Vagina (tissue), 2 donors: ENCODE measurements at regions not wholly inside any gene's neighbourhood (a gene's known extent, or its start where the extent isn't known, plus 50 kb on each side); places are given as distances from the start of the nearest gene placed in this dataset.

Experiments
- DNase-seq, 2 donors: peaks; one replicate each; pipeline ENCODE4 v3.0.0-alpha.2; 2017; ENCODE audit errors: extremely low spot score in 2 of 2
- H3K27ac ChIP-seq: fragments of 200-600 bp; sonication (generic); one replicate; pipeline ENCODE4 v1.5.1; 2019
- H3K27me3 ChIP-seq: fragments of 200-600 bp; sonication (generic); one replicate; pipeline ENCODE4 v1.5.1; 2019
- H3K36me3 ChIP-seq, 2 donors: fragments of 200-600 bp; sonication (generic); one replicate each; pipeline ENCODE4 v1.5.1; 2017 to 2019
- H3K4me1 ChIP-seq: fragments of 200-600 bp; sonication (generic); one replicate; pipeline ENCODE4 v1.5.1; 2019
- H3K4me3 ChIP-seq, 2 donors: fragments of 200-600 bp; sonication (generic); 1 replicate in 1 of 2; 2 replicates in 1 of 2; pipeline ENCODE4 v1.5.1; 2016 to 2019
- H3K9me3 ChIP-seq: fragments of 200-600 bp; sonication (generic); one replicate; pipeline ENCODE4 v1.5.1; 2019
- POLR2A ChIP-seq, 2 donors: fragments of 450-650 bp; IDR thresholded peaks; one replicate each; pipeline ENCODE4 v1.6.1; 2017; ENCODE audit warnings: antibody characterized with exemption in 2 of 2, mild to moderate bottlenecking in 2 of 2, moderate library complexity in 2 of 2
- POLR2AphosphoS5 ChIP-seq, 2 donors: sonication (generic); formaldehyde crosslinking; IDR thresholded peaks; one replicate each; pipeline ENCODE4 v1.9.0; 2017; ENCODE audit warnings: antibody characterized with exemption in 2 of 2, mild to moderate bottlenecking in 2 of 2, low read depth in 1 of 2; ENCODE audit not compliant: insufficient read depth in 1 of 2
- intact Hi-C: fragments of 100-400 bp; cut with DNase I; formaldehyde crosslinking; loops from one replicate; pipeline ENCODE4 v1.15.1; 2023
- TF ChIP-seq, protein P1 (sequence below), 3 experiments: fragments of 450-650 bp in 2 of 3; fragments of 200-600 bp in 1 of 3; sonication (generic) in 1 of 3; IDR thresholded peaks; one replicate each; pipeline ENCODE4 v1.5.1; 2017 to 2019; ENCODE audit warnings: antibody characterized with exemption in 3 of 3, mild to moderate bottlenecking in 2 of 3, moderate library complexity in 2 of 3

DNA sequence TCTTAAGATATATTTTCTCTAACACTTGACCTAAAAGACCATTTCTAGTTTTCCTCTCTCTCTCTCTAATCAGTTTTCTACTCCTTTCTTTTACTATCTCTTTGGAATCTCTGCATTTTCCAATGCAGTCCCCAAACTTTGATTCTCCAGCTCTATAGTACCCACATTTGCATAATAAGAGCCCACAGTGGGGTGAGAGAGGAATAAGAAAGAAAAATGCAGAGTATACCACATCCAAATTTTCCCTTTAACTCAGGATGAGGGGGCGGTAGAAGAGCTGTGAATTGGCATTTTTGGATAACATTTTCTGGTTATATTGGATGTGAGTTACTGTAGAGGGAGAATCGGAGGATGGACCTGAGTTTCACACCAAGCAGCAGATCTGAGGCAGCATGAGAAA is 74.4 kb upstream of the SOD3 start:
- DNase-seq: no peak
- no peaks in the 10 kb centered on the region for H3K36me3 ChIP-seq
- intact Hi-C loops: no loop called here
- H3K9me3 ChIP-seq: no peaks in the 10 kb centered on the region
- H3K4me3 ChIP-seq: no peak overlapping the region
- no peaks in the 10 kb centered on the region for H3K27me3 ChIP-seq
- H3K27ac ChIP-seq: no peak overlapping the region
- no peaks in the 10 kb centered on the region for H3K4me1 ChIP-seq
- TF ChIP-seq POLR2AphosphoS5 (IDR thresholded peaks at IDR 0.05; ENCODE audit: insufficient read depth in 1 of 2, low read depth in 1 of 2) (no peak), POLR2A (IDR thresholded peaks at IDR 0.05) (no peak)
- TF ChIP-seq, protein P1, sequence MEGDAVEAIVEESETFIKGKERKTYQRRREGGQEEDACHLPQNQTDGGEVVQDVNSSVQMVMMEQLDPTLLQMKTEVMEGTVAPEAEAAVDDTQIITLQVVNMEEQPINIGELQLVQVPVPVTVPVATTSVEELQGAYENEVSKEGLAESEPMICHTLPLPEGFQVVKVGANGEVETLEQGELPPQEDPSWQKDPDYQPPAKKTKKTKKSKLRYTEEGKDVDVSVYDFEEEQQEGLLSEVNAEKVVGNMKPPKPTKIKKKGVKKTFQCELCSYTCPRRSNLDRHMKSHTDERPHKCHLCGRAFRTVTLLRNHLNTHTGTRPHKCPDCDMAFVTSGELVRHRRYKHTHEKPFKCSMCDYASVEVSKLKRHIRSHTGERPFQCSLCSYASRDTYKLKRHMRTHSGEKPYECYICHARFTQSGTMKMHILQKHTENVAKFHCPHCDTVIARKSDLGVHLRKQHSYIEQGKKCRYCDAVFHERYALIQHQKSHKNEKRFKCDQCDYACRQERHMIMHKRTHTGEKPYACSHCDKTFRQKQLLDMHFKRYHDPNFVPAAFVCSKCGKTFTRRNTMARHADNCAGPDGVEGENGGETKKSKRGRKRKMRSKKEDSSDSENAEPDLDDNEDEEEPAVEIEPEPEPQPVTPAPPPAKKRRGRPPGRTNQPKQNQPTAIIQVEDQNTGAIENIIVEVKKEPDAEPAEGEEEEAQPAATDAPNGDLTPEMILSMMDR (IDR thresholded peaks at IDR 0.05): no peak

DNA sequence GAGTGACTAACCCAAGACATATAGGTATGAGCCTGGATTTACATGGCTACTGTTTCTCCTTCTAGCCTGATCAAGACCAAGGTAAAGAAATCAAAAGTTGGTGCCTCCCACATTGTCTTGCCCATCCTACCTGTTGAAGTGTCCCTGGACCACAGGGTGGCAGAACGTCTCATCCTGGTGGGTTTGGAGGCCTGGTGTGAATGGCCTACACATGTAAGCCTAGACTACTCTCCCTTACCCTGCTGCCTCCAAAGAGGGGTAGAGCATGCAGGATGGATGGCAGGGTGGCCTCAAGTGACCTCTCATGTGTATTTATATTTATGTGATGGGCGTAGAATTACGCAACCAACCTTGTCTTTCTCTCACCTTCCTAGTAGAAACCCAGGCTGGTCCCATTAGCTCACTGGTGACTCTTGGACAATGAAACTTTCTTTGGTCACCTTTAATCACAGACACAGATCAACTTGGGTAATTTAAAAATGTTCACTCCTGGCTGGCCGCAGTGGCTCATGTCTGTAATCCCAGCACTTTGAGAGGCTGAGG is 73.3 kb upstream of the SOD3 start:
- Histone ChIP-seq H3K4me1 (no peaks in the 10 kb centered on the region), H3K9me3 (no peaks in the 10 kb centered on the region), H3K4me3 (no peak overlapping the region), H3K27ac (no peak overlapping the region), H3K36me3 (no peaks in the 10 kb centered on the region), H3K27me3 (no peaks in the 10 kb centered on the region)
- TF ChIP-seq, protein P1 (IDR thresholded peaks at IDR 0.05): no peak
- TF ChIP-seq POLR2A (IDR thresholded peaks at IDR 0.05) (no peak), POLR2AphosphoS5 (IDR thresholded peaks at IDR 0.05; ENCODE audit: insufficient read depth in 1 of 2, low read depth in 1 of 2) (no peak)
- no peak for DNase-seq
- intact Hi-C loops: no loop called here

DNA sequence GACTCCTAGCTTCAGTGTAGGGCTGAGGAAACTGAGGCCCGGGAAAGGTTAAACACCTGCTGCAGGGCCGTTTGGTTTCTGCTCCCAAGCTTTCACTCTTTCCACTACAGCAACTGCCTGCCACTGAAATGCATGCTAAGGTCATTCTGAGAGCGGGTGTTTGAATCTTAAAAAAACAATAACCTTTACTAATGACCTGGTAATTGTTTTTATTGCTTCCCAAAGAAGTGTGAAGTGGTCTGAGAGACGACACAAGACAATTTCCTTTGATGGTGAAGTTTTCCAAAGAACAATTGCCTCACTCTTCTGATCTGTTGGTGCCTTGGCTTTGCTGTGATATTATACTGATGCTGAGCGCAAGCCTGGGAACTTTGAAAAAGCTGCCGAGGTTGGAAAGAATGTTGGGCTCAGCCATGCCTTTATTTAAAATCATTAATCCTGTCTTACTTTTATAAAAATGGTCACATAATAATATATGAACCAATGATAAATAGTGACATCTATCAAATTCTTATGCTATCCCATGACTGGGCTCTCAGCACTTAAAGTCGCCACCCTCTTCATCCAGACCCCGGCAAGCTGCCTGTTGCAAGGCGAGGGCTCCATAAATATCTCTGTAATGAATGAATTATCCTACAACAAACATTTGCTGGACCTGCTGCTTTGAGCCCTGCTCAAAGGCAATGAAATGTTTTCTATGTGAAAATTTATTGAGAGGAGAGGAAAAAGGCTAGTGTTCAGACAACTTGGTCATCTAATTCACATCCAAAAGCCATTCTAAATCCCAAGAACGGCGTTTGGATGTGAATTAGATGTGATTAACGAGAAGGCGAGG is 67.8 kb upstream of the SOD3 start:
- H3K27ac ChIP-seq: no peak overlapping the region
- TF ChIP-seq, protein P1 (IDR thresholded peaks at IDR 0.05): no peak
- no peak for TF ChIP-seq POLR2A (IDR thresholded peaks at IDR 0.05)
- no peak for TF ChIP-seq POLR2AphosphoS5 (IDR thresholded peaks at IDR 0.05; ENCODE audit: insufficient read depth in 1 of 2, low read depth in 1 of 2)
- H3K4me3 ChIP-seq: no peak overlapping the region
- H3K9me3 ChIP-seq: no peaks in the 10 kb centered on the region
- no peaks in the 10 kb centered on the region for H3K4me1 ChIP-seq
- H3K36me3 ChIP-seq: no peaks in the 10 kb centered on the region
- intact Hi-C loops: no loop called here
- H3K27me3 ChIP-seq: no peaks in the 10 kb centered on the region
- peak in 1 of 2 donors; percentile 52 for DNase-seq

DNA sequence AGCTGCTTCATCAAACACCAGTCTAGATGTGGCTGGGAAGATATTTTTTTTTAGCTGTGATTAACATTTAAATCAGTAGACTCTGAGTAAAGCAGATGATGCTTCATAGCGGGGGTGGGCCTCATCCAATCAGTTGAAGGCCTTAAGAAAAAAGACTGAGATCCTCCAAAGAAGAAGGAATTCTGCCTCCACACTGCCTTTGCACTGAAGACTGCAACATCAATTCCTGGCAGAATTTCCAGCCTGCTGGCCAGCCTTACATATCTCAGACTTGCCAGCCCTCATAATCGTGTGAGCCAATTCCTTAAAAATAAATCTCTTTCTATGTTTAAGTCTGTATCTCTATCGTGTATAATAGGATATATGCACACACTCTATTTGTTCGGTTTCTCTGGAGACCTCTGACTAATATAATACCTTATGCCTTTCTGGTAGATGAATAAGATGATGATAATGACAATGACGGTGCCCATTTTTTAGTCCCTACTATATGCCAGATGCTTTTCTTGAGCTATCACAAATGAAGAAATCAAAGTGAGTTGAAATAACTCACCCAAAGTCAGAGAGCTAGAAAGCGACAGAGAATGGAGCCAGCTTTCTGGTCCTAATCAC is 66.1 kb upstream of the SOD3 start:
- H3K36me3 ChIP-seq: no peaks in the 10 kb centered on the region
- no peaks in the 10 kb centered on the region for H3K9me3 ChIP-seq
- no peak for DNase-seq
- no peaks in the 10 kb centered on the region for H3K27me3 ChIP-seq
- intact Hi-C loops: no loop called here
- no peaks in the 10 kb centered on the region for H3K4me1 ChIP-seq
- TF ChIP-seq POLR2AphosphoS5 (IDR thresholded peaks at IDR 0.05; ENCODE audit: insufficient read depth in 1 of 2, low read depth in 1 of 2) (no peak), POLR2A (IDR thresholded peaks at IDR 0.05) (no peak)
- TF ChIP-seq, protein P1 (IDR thresholded peaks at IDR 0.05): no peak
- no peak overlapping the region for H3K27ac ChIP-seq
- H3K4me3 ChIP-seq: no peak overlapping the region
